IMR-90 (cell line): ENCODE measurements at regions not wholly inside any gene's neighbourhood (a gene's known extent, or its start where the extent isn't known, plus 50 kb on each side); places are given as distances from the start of the nearest gene placed in this dataset.

Experiments used
- ATAC-seq: fragments of 200-7000 bp; cut with Tn5 transposase; 2 replicates; pipeline ENCODE4 v1.9.1; 2020; ENCODE audit warnings: low read depth, mild to moderate bottlenecking, moderate library complexity
- BruUV-seq: library from RNA; stranded (reverse); fragments of 400-500 nt; replicated peaks from 2 replicates; lab custom pipeline; 2021; lab: Mats Ljungman, UMichigan
- CTCF ChIA-PET: fragments of 300-600 bp; formaldehyde crosslinking; extraction: SDS; loops from one replicate; lab custom pipeline; 2021; ENCODE audit warnings: antibody characterized with exemption; lab: Yijun Ruan, JAX
- POLR2A ChIA-PET: fragments of 300-600 bp; sonication (Branson Sonifier 250); formaldehyde crosslinking; loops from one replicate; lab custom pipeline; 2022; ENCODE audit warnings: antibody characterized with exemption; ENCODE audit not compliant: unreplicated experiment; lab: Charles Lee
- DNase-seq: peaks from one replicate; pipeline ENCODE4 v3.0.0; 2013
- H2AFZ ChIP-seq: replicated peaks from 2 replicates; pipeline ENCODE3; 2013; ENCODE audit warnings: low read length, mild to moderate bottlenecking; ENCODE audit not compliant: poor library complexity
- H2AK5ac ChIP-seq: 2 replicates; pipeline ENCODE4 v1.6.1; 2013; ENCODE audit warnings: low read depth, low read length, inconsistent platforms
- H2AK9ac ChIP-seq: replicated peaks from 2 replicates; pipeline ENCODE3; 2013; ENCODE audit warnings: mild to moderate bottlenecking, low read depth, low read length, moderate library complexity; ENCODE audit not compliant: poor library complexity
- H2BK120ac ChIP-seq: 2 replicates; pipeline ENCODE4 v1.6.1; 2013; ENCODE audit warnings: low read depth, low read length, inconsistent platforms
- H2BK15ac ChIP-seq: 3 replicates; pipeline ENCODE4 v1.6.1; 2013; ENCODE audit warnings: low read depth, low read length, inconsistent platforms
- H2BK20ac ChIP-seq: 2 replicates; pipeline ENCODE4 v1.6.1; 2013; ENCODE audit warnings: low read depth, mild to moderate bottlenecking, inconsistent platforms, low read length, moderate library complexity
- H2BK5ac ChIP-seq: 2 replicates; pipeline ENCODE4 v1.6.1; 2013; ENCODE audit warnings: mild to moderate bottlenecking, low read depth, low read length, inconsistent platforms; ENCODE audit not compliant: poor library complexity, severe bottlenecking
- H3K14ac ChIP-seq: replicated peaks from 2 replicates; pipeline ENCODE4 v1.6.1; 2013; ENCODE audit warnings: low read depth, low read length, inconsistent platforms
- H3K18ac ChIP-seq: 2 replicates; pipeline ENCODE4 v1.6.1; 2013; ENCODE audit warnings: low read depth, low read length, control low read depth
- H3K23ac ChIP-seq: 2 replicates; pipeline ENCODE4 v1.6.1; 2013; ENCODE audit warnings: low read depth, low read length, inconsistent platforms
- H3K27ac ChIP-seq: 2 replicates; pipeline ENCODE4 v1.5.1; 2013; ENCODE audit warnings: mild to moderate bottlenecking, control low read depth, low read length; ENCODE audit not compliant: insufficient read depth
- H3K27me3 ChIP-seq: 2 replicates; pipeline ENCODE4 v1.6.1; 2013; ENCODE audit warnings: low read length; ENCODE audit not compliant: control insufficient read depth, insufficient read depth
- H3K36me3 ChIP-seq: 2 replicates; pipeline ENCODE4 v1.6.1; 2013; ENCODE audit warnings: low read length, mixed read lengths; ENCODE audit not compliant: control insufficient read depth, insufficient read depth
- H3K4ac ChIP-seq: 2 replicates; pipeline ENCODE4 v1.6.1; 2013; ENCODE audit warnings: low read depth, low read length, inconsistent platforms
- H3K4me1 ChIP-seq: 2 replicates; pipeline ENCODE4 v1.6.1; 2013; ENCODE audit warnings: low read length, mixed read lengths; ENCODE audit not compliant: control insufficient read depth, insufficient read depth
- H3K4me2 ChIP-seq: 2 replicates; pipeline ENCODE4 v1.6.1; 2013; ENCODE audit warnings: low read depth, mild to moderate bottlenecking, control low read depth, low read length, moderate library complexity
- H3K4me3 ChIP-seq: 2 replicates; pipeline ENCODE4 v1.5.1; 2013; ENCODE audit warnings: low read depth, mild to moderate bottlenecking, control low read depth, low read length, moderate library complexity; ENCODE audit not compliant: insufficient read depth
- H3K56ac ChIP-seq: 2 replicates; pipeline ENCODE4 v1.6.1; 2013; ENCODE audit warnings: low read length, inconsistent platforms; ENCODE audit not compliant: insufficient read depth; ENCODE audit errors: extremely low read depth
- H3K79me1 ChIP-seq, 2 experiments: 2 replicates each; pipeline ENCODE4 v1.6.1; 2013; ENCODE audit warnings: low read length in 2 of 2, inconsistent platforms in 1 of 2, low read depth in 1 of 2
- H3K9ac ChIP-seq: 2 replicates; pipeline ENCODE4 v1.6.1; 2013; ENCODE audit warnings: low read depth, low read length, control low read depth
- H3K9me1 ChIP-seq: 2 replicates; pipeline ENCODE4 v1.6.1; 2013; ENCODE audit warnings: low read length, inconsistent platforms; ENCODE audit not compliant: insufficient read depth
- H3K9me3 ChIP-seq: 2 replicates; pipeline ENCODE4 v1.6.1; 2013; ENCODE audit warnings: low read length; ENCODE audit not compliant: control insufficient read depth, insufficient read depth
- H4K20me1 ChIP-seq: 2 replicates; pipeline ENCODE4 v1.6.1; 2013; ENCODE audit warnings: low read length, inconsistent platforms; ENCODE audit not compliant: insufficient read depth
- H4K5ac ChIP-seq: 2 replicates; pipeline ENCODE4 v1.6.1; 2013; ENCODE audit warnings: mild to moderate bottlenecking, low read depth, low read length, control low read depth
- H4K8ac ChIP-seq, 2 experiments: 2 replicates each; pipeline ENCODE4 v1.6.1; 2013; ENCODE audit warnings: low read depth in 2 of 2, low read length in 2 of 2, control low read depth in 1 of 2, inconsistent platforms in 1 of 2
- H4K91ac ChIP-seq: 2 replicates; pipeline ENCODE4 v1.6.1; 2013; ENCODE audit warnings: low read depth, low read length, inconsistent platforms; ENCODE audit not compliant: insufficient read depth
- CEBPB ChIP-seq: IDR thresholded peaks from 2 replicates; pipeline ENCODE4 v1.6.1; 2012; ENCODE audit warnings: low read depth, low read length, improper control_type of control experiment
- CHD1 ChIP-seq: IDR thresholded peaks from 2 replicates; pipeline ENCODE4 v1.6.1; 2012; ENCODE audit warnings: low read depth, low read length, improper control_type of control experiment
- MAFK ChIP-seq: IDR thresholded peaks from 2 replicates; pipeline ENCODE4 v1.6.1; 2012; ENCODE audit warnings: low read depth, low read length, improper control_type of control experiment
- MAZ ChIP-seq: IDR thresholded peaks from 2 replicates; pipeline ENCODE4 v1.6.1; 2012; ENCODE audit warnings: low read depth, mild to moderate bottlenecking, low read length, improper control_type of control experiment, moderate library complexity, borderline replicate concordance
- NFE2L2 ChIP-seq: fragments of 150-350 bp; IDR thresholded peaks from 2 replicates; pipeline ENCODE4 v1.6.1; 2016; ENCODE audit warnings: low read depth, mild to moderate bottlenecking, low read length
- POLR2A ChIP-seq: IDR thresholded peaks from 2 replicates; pipeline ENCODE4 v1.6.1; 2012; ENCODE audit warnings: mild to moderate bottlenecking, low read depth, low read length
- RAD21 ChIP-seq: IDR thresholded peaks from 2 replicates; pipeline ENCODE4 v1.6.1; 2012; ENCODE audit warnings: low read length, improper control_type of control experiment
- RCOR1 ChIP-seq: IDR thresholded peaks from 2 replicates; pipeline ENCODE4 v1.6.1; 2012; ENCODE audit warnings: mild to moderate bottlenecking, low read length, improper control_type of control experiment; ENCODE audit not compliant: insufficient replicate concordance
- RFX5 ChIP-seq: IDR thresholded peaks from 2 replicates; pipeline ENCODE4 v1.8.0; 2012; ENCODE audit warnings: low read depth, mild to moderate bottlenecking, low read length, moderate library complexity
- SMC3 ChIP-seq: fragments of 150-350 bp; IDR thresholded peaks from 2 replicates; pipeline ENCODE4 v1.6.1; 2016; ENCODE audit warnings: low read depth, mild to moderate bottlenecking, antibody characterized with exemption, low read length, moderate library complexity
- WGBS, 2 experiments: methylation state at CpG; one replicate each; pipeline versions ENCODE4 v1.1.5 to v1.1.7; 2013; ENCODE audit warnings: missing lambda C conversion rate in 2 of 2; ENCODE audit not compliant: insufficient read length in 1 of 2; ENCODE audit errors: extremely low coverage in 2 of 2; 5-methylcytosine and 5-hydroxymethylcytosine counted together
- dilution Hi-C: fragments of 300-500 bp; cut with HindIII; formaldehyde crosslinking; loops from one replicate; pipeline ENCODE4 v1.14.3; 2018; ENCODE audit warnings: low sequenced_read_pairs; ENCODE audit not compliant: unreplicated experiment
- in situ Hi-C: fragments of 300-500 bp; cut with MboI; formaldehyde crosslinking; loops from 3 replicates; pipeline ENCODE4 v1.14.3; 2019; ENCODE audit warnings: low sequenced_read_pairs, inconsistent platforms, mixed read lengths
- intact Hi-C: fragments of 100-400 bp; cut with micrococcal nuclease; formaldehyde crosslinking; loops from 2 replicates; pipeline ENCODE4 v1.10.0; 2022
- TF ChIP-seq, protein P1 (sequence below): fragments of 150-350 bp; IDR thresholded peaks from 2 replicates; pipeline ENCODE4 v1.6.1; 2017; ENCODE audit warnings: mild to moderate bottlenecking, antibody characterized with exemption, low read length, low read depth
- TF ChIP-seq, protein P2 (sequence below): fragments of 150-350 bp; IDR thresholded peaks from 2 replicates; pipeline ENCODE4 v1.6.1; 2016; ENCODE audit warnings: low read depth, mild to moderate bottlenecking, low read length, moderate library complexity, borderline replicate concordance

DNA sequence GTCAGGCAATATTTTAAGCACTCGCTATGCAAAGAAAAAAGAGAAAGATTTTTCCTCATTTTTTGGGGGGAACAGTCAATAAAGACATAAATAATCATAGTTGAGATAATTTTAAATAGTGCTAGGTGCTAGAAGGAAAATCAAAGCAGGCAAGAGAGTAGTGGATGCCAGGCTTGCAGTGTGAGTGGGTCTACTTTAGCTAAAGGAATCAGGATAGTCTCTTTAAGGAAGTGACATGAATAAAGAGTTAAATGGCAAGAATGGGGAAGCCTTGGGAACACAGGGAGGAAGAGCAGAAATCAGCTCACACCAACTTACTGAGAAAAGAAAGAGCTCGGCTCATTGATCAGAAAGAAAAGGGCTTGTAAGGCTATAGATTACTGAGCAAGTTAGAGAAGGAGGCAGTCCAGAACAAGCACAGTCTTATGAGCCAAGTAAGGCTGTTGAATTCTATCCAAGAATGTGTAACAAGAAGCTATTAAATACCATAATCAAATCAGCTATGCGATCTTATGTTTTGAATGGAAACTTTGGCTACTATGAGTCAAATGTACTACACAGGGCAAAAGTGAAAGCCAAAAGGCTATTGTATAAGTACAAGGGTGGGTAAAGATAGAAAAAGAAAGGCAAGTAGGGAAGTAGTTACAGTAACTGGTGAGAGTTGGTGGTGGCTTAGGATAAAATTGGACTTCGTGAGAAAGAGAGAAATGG lies 833.8 kb upstream of the PIK3C3 start:
- Histone ChIP-seq H3K18ac (peak overlapping the region; percentile 85), H3K4me2 (peak overlapping the region; percentile 77; the same call in 1 of the 2 replicates), H3K14ac (peak overlapping the region; percentile 72), H3K9me1 (no peaks in the 10 kb centered on the region), H4K5ac (peak overlapping the region; percentile 34), H3K36me3 (no peaks in the 10 kb centered on the region), H2BK120ac (peak overlapping the region; percentile 75; the same call in 1 of the 2 replicates), H3K56ac (no peak overlapping the region), H2BK20ac (peak overlapping the region; percentile 83; the same call in 1 of the 2 replicates), H2AFZ (peak overlapping the region; percentile 38), H2BK15ac (peak overlapping the region; percentile 53; the same call in 1 of the 3 replicates), H2BK5ac (peak overlapping the region; percentile 52), H3K27me3 (no peaks in the 10 kb centered on the region), H3K9me3 (no peaks in the 10 kb centered on the region), H2AK5ac (no peak overlapping the region), H4K8ac (peak overlapping the region in 1 of 2 experiments; percentile 75; a peak in 1 of 4 replicates), H3K27ac (peak overlapping the region; percentile 29; the same call in 1 of the 2 replicates), H4K20me1 (no peaks in the 10 kb centered on the region), H3K9ac (no peak overlapping the region), H3K23ac (peak overlapping the region; percentile 24; the same call in 1 of the 2 replicates), H3K4me1 (peaks cover 3% of the 10 kb centered on the region; the same call in 1 of the 2 replicates), H4K91ac (0 out of 2 replicates have a peak overlapping the region, but pooled peaks have one; percentile 20), H3K79me1 (no peaks in the 10 kb centered on the region), H3K4ac (peak overlapping the region; percentile 18), H3K4me3 (no peak overlapping the region), H2AK9ac (no peak overlapping the region)
- 86% methylated on average over 1 of the region's 4 CpGs; no CpG with 5 or more reads in 1 of the 2 experiments for WGBS, 2 experiments
- peak; percentile 84 for DNase-seq
- in situ Hi-C loops = no loop called here
- intact Hi-C loops = loop anchor here (10.0 kb wide), 2 partner anchors 46 to 224 kb away; no protein-coding TSS in a partner anchor
- BruUV-seq = no TSS peak
- POLR2A ChIA-PET = no interaction called here
- dilution Hi-C loops = no loop called here
- CTCF ChIA-PET = interaction anchor here (0.6 kb wide), 1 partner anchor 101 kb away, joined by 4 read pairs; no protein-coding TSS in a partner anchor
- no peak for TF ChIP-seq RFX5
- TF ChIP-seq RCOR1 = no peak
- no peak for TF ChIP-seq MAFK
- no peak for TF ChIP-seq CHD1
- no peak for TF ChIP-seq SMC3
- TF ChIP-seq POLR2A = no peak
- TF ChIP-seq, protein P1, sequence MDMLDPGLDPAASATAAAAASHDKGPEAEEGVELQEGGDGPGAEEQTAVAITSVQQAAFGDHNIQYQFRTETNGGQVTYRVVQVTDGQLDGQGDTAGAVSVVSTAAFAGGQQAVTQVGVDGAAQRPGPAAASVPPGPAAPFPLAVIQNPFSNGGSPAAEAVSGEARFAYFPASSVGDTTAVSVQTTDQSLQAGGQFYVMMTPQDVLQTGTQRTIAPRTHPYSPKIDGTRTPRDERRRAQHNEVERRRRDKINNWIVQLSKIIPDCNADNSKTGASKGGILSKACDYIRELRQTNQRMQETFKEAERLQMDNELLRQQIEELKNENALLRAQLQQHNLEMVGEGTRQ = no peak
- no peak for TF ChIP-seq CEBPB
- TF ChIP-seq RAD21 = no peak
- no peak for TF ChIP-seq NFE2L2
- TF ChIP-seq, protein P2, sequence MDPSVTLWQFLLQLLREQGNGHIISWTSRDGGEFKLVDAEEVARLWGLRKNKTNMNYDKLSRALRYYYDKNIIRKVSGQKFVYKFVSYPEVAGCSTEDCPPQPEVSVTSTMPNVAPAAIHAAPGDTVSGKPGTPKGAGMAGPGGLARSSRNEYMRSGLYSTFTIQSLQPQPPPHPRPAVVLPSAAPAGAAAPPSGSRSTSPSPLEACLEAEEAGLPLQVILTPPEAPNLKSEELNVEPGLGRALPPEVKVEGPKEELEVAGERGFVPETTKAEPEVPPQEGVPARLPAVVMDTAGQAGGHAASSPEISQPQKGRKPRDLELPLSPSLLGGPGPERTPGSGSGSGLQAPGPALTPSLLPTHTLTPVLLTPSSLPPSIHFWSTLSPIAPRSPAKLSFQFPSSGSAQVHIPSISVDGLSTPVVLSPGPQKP = no peak
- TF ChIP-seq MAZ = no peak
- peak; percentile 89 for ATAC-seq
